GM12878 (cell line): ENCODE measurements at regions not wholly inside any gene's neighbourhood (a gene's known extent, or its start where the extent isn't known, plus 50 kb on each side); places are given as distances from the start of the nearest gene placed in this dataset.

Source experiments
- CBFB ChIP-seq: IDR thresholded peaks from 2 replicates; pipeline ENCODE4 v1.6.1; 2016; ENCODE audit warnings: antibody characterized with exemption, low read depth
- CREM ChIP-seq: IDR thresholded peaks from 2 replicates; pipeline ENCODE4 v1.6.1; 2014; ENCODE audit warnings: antibody characterized with exemption, low read depth
- EZH2 ChIP-seq: IDR thresholded peaks from 2 replicates; pipeline ENCODE4 v1.6.1; 2012; ENCODE audit warnings: low read depth, mild to moderate bottlenecking, control low read depth, inconsistent platforms, low read length, borderline replicate concordance; ENCODE audit not compliant: control insufficient read depth
- FOS ChIP-seq: IDR thresholded peaks from 3 replicates; pipeline ENCODE4 v1.6.1; 2011; ENCODE audit warnings: borderline replicate concordance; ENCODE audit not compliant: insufficient read length; ENCODE audit errors: extremely low read depth
- HCFC1 ChIP-seq: fragments of 150-350 bp; IDR thresholded peaks from 2 replicates; pipeline ENCODE4 v1.6.1; 2014; ENCODE audit warnings: low read length
- LARP7 ChIP-seq: fragments of 450-650 bp; IDR thresholded peaks from 2 replicates; pipeline ENCODE4 v1.6.1; 2017; ENCODE audit warnings: mild to moderate bottlenecking
- MTA3 ChIP-seq: IDR thresholded peaks from 2 replicates; pipeline ENCODE4 v1.6.1; 2012; ENCODE audit warnings: low read length, inconsistent platforms, borderline replicate concordance
- MYC ChIP-seq: IDR thresholded peaks from 2 replicates; pipeline ENCODE4 v1.6.1; 2011; ENCODE audit warnings: mild to moderate bottlenecking, low read length, moderate library complexity, inconsistent platforms; ENCODE audit not compliant: insufficient read depth, insufficient replicate concordance, insufficient read length, severe bottlenecking
- NFYB ChIP-seq: IDR thresholded peaks from 2 replicates; pipeline ENCODE4 v1.6.1; 2011; ENCODE audit warnings: low read depth, mild to moderate bottlenecking, low read length, improper control_type of control experiment, moderate library complexity; ENCODE audit not compliant: insufficient read depth
- NRF1 ChIP-seq: conservative IDR thresholded peaks from 2 replicates; pipeline ENCODE4 v1.6.1; 2011; ENCODE audit warnings: mild to moderate bottlenecking, low read depth, low read length, improper control_type of control experiment
- TF ChIP-seq, protein P1 (sequence below), 3 experiments: IDR thresholded peaks in 2 of 3; conservative IDR thresholded peaks in 1 of 3; 2 replicates each; pipeline ENCODE4 v1.5.1; 2011; ENCODE audit warnings: low read depth in 3 of 3, low read length in 3 of 3, mild to moderate bottlenecking in 3 of 3, control low read depth in 2 of 3, moderate library complexity in 2 of 3, inconsistent platforms in 1 of 3, mixed read lengths in 1 of 3; ENCODE audit not compliant: control insufficient read depth in 2 of 3, insufficient read depth in 1 of 3; ENCODE audit errors: extremely low read depth in 1 of 3
- TF ChIP-seq, protein P2 (sequence below): IDR thresholded peaks from 2 replicates; pipeline ENCODE4 v1.6.1; 2012; ENCODE audit warnings: mild to moderate bottlenecking, low read depth, low read length

DNA sequence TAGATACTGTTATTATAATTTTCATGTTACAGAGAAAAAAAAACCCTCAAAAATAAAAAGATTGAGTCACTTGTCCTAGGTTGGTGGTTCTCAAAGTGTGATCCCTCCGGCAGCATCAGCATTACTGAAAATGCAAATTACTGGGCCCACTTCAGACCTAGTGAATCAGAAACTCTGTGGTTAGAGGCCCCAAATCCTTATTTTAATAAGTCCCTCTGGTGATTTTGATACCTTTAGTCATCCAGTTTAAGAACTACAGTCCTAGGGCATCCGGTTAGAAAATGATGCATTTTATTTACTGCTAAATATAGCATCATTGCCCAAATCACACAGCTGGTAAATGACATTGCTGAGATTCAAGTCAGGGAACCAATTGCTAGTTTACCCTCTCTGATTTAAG lies 203.7 kb upstream of the RUNX1 start:
- TF ChIP-seq, protein P1, sequence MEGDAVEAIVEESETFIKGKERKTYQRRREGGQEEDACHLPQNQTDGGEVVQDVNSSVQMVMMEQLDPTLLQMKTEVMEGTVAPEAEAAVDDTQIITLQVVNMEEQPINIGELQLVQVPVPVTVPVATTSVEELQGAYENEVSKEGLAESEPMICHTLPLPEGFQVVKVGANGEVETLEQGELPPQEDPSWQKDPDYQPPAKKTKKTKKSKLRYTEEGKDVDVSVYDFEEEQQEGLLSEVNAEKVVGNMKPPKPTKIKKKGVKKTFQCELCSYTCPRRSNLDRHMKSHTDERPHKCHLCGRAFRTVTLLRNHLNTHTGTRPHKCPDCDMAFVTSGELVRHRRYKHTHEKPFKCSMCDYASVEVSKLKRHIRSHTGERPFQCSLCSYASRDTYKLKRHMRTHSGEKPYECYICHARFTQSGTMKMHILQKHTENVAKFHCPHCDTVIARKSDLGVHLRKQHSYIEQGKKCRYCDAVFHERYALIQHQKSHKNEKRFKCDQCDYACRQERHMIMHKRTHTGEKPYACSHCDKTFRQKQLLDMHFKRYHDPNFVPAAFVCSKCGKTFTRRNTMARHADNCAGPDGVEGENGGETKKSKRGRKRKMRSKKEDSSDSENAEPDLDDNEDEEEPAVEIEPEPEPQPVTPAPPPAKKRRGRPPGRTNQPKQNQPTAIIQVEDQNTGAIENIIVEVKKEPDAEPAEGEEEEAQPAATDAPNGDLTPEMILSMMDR (IDR thresholded peaks at IDR 0.05 in 2 of 3, conservative IDR thresholded peaks at IDR 0.05 in 1 of 3; ENCODE audit: control insufficient read depth in 2 of 3, extremely low read depth in 1 of 3, insufficient read depth in 1 of 3, low read depth in 3 of 3, low read length in 3 of 3) = no peak
- TF ChIP-seq FOS = no peak
- TF ChIP-seq NRF1 = no peak
- TF ChIP-seq NFYB = no peak
- TF ChIP-seq EZH2 = no peak
- TF ChIP-seq, protein P2, sequence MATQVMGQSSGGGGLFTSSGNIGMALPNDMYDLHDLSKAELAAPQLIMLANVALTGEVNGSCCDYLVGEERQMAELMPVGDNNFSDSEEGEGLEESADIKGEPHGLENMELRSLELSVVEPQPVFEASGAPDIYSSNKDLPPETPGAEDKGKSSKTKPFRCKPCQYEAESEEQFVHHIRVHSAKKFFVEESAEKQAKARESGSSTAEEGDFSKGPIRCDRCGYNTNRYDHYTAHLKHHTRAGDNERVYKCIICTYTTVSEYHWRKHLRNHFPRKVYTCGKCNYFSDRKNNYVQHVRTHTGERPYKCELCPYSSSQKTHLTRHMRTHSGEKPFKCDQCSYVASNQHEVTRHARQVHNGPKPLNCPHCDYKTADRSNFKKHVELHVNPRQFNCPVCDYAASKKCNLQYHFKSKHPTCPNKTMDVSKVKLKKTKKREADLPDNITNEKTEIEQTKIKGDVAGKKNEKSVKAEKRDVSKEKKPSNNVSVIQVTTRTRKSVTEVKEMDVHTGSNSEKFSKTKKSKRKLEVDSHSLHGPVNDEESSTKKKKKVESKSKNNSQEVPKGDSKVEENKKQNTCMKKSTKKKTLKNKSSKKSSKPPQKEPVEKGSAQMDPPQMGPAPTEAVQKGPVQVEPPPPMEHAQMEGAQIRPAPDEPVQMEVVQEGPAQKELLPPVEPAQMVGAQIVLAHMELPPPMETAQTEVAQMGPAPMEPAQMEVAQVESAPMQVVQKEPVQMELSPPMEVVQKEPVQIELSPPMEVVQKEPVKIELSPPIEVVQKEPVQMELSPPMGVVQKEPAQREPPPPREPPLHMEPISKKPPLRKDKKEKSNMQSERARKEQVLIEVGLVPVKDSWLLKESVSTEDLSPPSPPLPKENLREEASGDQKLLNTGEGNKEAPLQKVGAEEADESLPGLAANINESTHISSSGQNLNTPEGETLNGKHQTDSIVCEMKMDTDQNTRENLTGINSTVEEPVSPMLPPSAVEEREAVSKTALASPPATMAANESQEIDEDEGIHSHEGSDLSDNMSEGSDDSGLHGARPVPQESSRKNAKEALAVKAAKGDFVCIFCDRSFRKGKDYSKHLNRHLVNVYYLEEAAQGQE = no peak
- no peak for TF ChIP-seq CBFB
- no peak for TF ChIP-seq MYC
- no peak for TF ChIP-seq LARP7
- TF ChIP-seq HCFC1 = no peak
- TF ChIP-seq CREM = no peak
- TF ChIP-seq MTA3 = no peak
